ENCODE measurements at regions not wholly inside any gene's neighbourhood (a gene's known extent, or its start where the extent isn't known, plus 50 kb on each side); places are given as distances from the start of the nearest gene placed in this dataset.

DNA sequence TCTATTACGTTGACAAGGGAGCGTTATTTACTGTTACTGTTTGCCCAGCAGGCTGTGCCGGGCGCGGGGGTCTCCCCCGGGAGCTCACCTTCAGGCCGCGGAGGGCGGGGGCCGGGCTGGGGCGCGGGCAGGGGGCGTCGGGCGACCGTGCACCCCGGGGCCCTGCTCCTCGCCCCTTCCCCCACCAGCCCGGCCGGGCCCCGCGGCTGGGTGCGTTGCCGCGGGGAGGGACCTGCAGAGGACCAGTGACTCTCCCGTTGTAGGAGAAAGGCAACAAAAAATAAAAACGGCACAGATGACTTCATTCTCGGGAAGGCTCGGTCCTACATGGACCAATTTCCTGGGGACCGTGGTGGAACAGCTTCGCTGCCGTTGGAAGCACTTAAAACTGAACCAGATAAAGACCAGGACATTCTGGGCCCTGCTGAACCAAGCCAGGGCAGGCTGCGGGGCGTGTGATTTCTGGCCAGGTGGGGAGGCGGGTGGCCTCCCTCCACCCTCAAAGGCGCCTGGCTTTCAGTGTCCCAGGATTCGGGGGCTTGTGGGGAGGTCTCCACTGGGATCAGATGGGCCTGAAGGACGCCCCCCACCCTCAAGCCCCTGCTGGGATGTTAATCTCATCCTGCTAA, 57.4 kb downstream of the IGLL1 start:
- peaks cover 42% of the 10 kb centered on the region for H3K27me3 Mint-ChIP-seq
- no peak overlapping the region for H3K27ac Mint-ChIP-seq
- DNase-seq, result no peak
- H3K9me3 Mint-ChIP-seq, result no peaks in the 10 kb centered on the region
- peaks cover 2% of the 10 kb centered on the region for H3K4me1 Mint-ChIP-seq
- no peak overlapping the region for H3K4me3 Mint-ChIP-seq
- H3K36me3 Mint-ChIP-seq, result no peaks in the 10 kb centered on the region

DNA sequence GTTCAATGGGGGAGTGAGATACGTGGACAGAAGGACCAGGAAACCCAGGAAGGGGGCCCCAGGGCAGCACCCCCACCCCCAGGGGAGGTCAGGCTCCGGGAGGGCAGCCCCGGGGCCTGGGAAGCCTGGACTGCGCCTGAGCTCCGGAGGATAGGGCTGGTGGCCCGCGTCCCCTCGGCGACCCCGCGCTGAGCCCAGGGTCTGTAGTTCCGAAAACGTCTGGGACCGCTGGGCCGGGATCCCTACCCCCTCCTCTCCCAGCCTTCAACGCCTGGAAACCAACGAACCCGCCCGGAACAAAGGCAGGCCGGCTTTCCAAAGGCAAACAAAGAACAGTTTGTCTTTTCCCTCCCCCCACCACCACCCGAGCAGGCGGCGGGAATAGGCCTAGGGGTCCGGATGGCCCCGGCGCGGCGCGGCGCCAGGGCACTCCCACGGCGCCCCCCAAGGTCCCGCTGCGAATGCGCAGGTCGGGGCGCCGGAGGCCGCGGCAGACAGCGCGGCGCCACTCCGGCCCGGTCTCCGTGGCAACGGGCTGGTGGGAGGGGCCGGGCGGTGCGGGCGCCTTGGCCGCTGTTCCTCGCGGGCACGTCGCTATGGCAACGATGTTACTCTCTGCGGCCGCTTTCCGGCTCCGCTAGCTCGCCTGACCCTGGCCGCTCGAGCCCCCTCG, 58.5 kb downstream of the IGLL1 start:
- peaks cover 42% of the 10 kb centered on the region for H3K27me3 Mint-ChIP-seq
- H3K4me3 Mint-ChIP-seq, result peak overlapping the region; percentile 32
- DNase-seq, result peak; percentile 84
- no peaks in the 10 kb centered on the region for H3K9me3 Mint-ChIP-seq
- H3K4me1 Mint-ChIP-seq, result peaks cover 2% of the 10 kb centered on the region
- H3K27ac Mint-ChIP-seq, result no peak overlapping the region
- H3K36me3 Mint-ChIP-seq, result no peaks in the 10 kb centered on the region

DNA sequence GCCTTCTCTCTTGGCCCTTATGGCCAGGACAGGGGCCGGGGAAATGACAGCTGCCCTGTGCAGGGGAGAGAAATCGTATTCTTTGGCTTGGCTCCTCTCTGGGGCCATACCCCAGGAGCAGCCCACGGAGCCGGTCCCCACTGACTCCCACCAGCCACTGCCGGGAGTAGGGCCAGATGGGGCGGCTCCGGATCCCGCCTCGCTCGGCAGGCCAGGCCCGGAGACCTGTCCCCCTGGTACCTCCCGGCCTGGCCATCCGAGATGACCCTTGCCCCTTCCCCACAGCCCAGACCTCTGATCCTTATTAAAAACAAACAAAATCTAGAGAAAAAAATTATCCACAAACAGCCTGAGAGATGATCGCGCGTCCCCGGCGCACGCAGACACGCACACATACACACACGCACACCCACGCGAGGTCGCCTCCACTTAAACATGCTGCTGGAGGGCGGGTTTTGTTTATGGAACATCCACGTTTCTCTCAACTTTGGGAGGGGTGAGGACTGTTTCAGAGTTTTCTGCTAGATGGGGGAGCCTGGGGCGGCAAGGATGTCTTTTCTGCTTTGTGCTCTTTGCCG, 59.1 kb downstream of the IGLL1 start:
- peak overlapping the region; percentile 32 for H3K4me3 Mint-ChIP-seq
- no peak overlapping the region for H3K27ac Mint-ChIP-seq

DNA sequence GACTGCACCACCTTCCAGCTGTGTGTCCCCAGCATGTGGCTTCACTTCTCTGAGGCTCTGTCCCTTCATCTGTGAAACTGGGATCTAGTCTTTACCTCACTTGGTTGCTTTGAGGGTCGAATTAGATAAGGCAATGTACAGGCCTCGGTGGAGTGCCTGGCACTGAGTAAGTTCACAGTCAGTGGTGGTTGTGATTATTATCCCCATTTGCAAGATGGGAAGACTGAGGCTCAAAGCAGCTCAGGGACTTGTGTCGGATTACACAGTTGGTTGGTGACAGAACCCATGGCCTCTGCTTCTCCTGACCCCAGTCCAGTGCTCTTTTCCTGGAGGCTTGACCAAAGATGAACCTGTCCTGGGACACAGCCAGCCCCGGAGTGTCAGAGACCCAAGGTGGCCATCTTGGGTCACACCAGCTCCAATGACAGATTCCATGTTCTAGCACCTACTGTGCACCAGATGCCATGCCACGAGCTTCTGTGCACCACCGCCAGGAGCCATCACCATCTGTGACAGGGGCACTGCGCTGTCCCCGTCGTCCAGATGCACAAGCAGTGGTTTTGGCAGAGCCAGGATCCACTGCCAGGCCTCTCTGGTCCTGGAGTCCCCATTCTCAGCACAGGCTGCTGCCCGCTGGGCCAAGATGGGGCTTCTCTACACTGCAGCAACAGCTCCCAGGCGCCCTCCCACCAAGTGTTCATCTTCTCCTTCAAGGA, 60.5 kb downstream of the IGLL1 start:
- Mint-ChIP-seq H3K36me3 (no peaks in the 10 kb centered on the region), H3K4me1 (peaks cover 2% of the 10 kb centered on the region), H3K27me3 (peaks cover 42% of the 10 kb centered on the region), H3K4me3 (no peak overlapping the region), H3K9me3 (no peaks in the 10 kb centered on the region), H3K27ac (no peak overlapping the region)
- no peak for DNase-seq

More for the DNA sequence above, 59.1 kb downstream of the IGLL1 start:
- Mint-ChIP-seq H3K4me1 (peaks cover 2% of the 10 kb centered on the region), H3K27me3 (peaks cover 42% of the 10 kb centered on the region), H3K9me3 (no peaks in the 10 kb centered on the region), H3K36me3 (no peaks in the 10 kb centered on the region)
- no peak for DNase-seq

DNA sequence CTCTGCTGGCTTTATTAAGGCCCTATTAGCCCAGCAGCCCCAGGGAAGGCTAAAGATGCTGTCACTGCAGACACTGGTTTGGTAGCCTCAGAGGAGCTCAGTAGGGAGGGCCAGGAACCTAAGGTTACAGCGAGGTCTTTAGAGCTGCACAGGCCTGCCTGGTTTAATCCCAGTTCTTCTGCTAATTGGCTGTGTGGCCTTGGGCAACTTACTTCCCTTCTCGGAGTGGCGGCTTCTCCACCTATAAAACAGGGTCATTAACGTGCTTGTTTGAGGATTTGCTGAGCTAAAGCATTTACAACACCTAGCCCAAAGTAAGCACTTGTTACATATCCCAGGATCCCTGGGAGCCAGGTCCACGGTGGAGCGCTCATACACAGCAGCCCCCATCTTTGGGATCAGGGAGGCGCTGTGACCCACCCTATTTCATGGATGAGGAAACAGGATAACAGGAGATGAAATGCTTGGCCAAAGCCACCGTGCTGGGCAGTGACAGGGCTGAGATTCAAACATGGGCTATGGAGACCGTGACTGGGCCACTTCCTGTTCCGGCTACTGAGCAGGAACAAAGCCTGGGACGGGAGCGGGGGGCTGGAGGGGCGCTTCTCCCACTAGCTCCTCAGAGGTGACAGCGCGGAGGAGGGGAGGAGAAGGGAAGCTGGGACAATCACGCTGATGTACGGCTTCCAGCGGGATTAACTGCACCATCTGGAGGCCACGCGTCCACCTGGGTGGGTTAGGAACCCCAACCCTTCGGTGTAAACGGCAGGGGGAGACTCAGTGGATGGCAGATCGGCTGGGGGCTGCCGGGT, 61.5 kb downstream of the IGLL1 start:
- Mint-ChIP-seq H3K4me1 (peaks cover 2% of the 10 kb centered on the region), H3K4me3 (no peak overlapping the region), H3K27me3 (peaks cover 37% of the 10 kb centered on the region), H3K9me3 (no peaks in the 10 kb centered on the region), H3K27ac (no peak overlapping the region), H3K36me3 (no peaks in the 10 kb centered on the region)
- no peak for DNase-seq

DNA sequence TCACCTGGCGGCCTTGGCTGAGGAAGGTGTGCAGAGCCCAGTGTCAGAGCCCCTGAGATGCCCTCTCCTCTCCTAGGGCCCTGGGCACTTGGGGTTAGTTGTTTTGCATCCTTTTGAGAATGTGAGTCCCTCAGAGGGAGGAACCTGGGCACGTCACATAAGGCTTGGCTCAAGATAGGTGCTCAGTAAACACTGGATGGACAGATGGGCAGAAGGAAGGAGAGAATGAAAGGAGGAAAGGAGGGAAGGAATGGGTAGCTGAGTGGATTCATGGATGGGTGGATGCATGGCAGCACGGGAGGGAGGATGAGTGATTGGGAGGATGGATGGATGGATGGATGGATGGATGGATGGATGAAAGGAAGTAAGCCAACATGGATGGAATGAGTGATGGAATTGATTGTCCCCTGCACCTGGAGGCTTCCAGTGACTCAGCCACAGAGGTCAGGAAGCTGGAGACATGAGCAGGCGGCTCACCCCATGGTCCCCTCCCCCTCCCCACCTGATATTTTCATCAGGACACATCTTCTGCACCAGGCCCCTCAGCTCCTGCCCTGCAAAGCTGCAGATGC, 62.2 kb downstream of the IGLL1 start:
- Mint-ChIP-seq H3K4me3 (no peak overlapping the region), H3K27me3 (peaks cover 30% of the 10 kb centered on the region)

DNA sequence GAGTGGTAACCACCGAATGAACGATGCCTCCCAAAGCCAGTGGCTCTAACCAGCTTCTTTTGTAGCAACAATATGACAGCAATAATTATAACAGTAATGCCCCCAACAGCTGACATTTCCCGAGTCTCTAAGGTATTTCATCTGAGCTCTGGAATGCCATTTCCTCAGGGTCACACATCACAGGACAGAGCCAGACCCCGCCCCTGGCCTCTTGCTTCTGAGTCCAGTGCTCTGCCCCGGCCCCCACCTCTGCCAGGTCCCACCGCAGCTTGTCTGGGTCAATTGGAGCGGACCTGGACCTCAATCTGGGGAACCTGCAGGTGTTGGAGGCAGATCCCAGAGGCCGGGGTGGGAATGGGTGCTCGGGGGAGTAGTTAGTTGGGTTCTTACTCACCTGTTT, 63.8 kb downstream of the IGLL1 start:
- no peaks in the 10 kb centered on the region for H3K36me3 Mint-ChIP-seq
- H3K4me3 Mint-ChIP-seq, result no peak overlapping the region
- H3K27me3 Mint-ChIP-seq, result peaks cover 21% of the 10 kb centered on the region
- H3K9me3 Mint-ChIP-seq, result no peaks in the 10 kb centered on the region
- no peak overlapping the region for H3K27ac Mint-ChIP-seq
- H3K4me1 Mint-ChIP-seq, result peaks cover 2% of the 10 kb centered on the region
- DNase-seq, result no peak

More for the DNA sequence above, 62.2 kb downstream of the IGLL1 start:
- Mint-ChIP-seq H3K36me3 (no peaks in the 10 kb centered on the region), H3K9me3 (no peaks in the 10 kb centered on the region), H3K27ac (no peak overlapping the region), H3K4me1 (peaks cover 2% of the 10 kb centered on the region)
- DNase-seq, result no peak

DNA sequence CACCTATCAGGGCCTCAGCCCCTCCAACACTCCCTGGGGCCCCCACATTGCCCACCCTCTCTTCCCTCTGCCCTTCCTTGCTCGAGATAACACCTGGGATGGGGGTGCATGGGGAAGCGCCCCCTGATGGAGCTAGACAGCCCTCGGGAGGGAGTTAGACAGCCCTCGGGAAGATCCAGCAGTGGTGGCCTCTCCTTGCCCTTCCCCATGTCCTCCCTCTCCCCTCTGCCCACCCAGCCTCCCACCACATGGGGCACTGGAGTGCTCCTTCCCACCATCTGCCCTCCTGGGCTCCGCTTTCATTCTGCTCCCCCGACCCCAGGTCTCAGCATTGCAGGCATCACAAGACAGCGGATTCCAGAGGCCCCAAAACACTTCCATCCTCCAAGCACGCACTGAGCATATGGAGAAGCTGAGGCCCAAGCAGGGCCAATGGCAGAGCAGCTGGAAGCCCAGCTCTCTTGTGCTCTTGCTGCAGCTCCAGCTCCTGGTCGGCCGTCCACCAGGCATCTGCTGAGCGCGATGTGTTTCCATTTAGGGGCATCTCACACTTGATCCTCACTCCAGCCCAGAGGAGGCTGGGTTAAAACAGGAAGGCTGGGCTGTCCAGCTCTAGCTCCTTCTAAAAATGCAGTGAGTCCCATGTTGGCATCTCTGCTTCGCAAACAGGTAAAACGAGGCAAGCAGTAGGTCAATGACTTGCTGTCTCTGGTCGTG, 65.6 kb downstream of the IGLL1 start:
- no peak overlapping the region for H3K4me3 Mint-ChIP-seq
- H3K27me3 Mint-ChIP-seq, result peaks cover 6% of the 10 kb centered on the region
- no peaks in the 10 kb centered on the region for H3K4me1 Mint-ChIP-seq
- DNase-seq, result no peak
- no peak overlapping the region for H3K27ac Mint-ChIP-seq
- H3K9me3 Mint-ChIP-seq, result no peaks in the 10 kb centered on the region
- H3K36me3 Mint-ChIP-seq, result no peaks in the 10 kb centered on the region

DNA sequence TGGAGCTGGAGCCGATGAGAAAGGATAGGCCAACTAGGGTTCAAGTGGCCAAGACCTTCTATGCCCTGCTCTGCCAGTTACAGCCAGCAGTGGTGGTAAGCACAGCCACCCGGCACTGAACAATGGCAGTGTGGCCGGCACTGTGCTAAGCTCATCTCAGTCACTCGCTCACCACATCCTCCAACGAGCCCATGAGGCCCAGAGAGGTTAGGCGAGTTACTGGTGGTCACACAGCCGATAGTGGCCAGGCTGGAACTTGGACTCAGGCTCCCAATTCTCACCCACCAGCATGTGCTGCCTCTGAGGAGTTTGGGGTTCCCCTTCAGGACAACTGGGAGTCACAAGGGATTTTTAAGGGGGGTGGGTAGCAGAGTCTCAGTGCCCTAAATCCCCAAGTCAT, 66.4 kb downstream of the IGLL1 start:
- no peak for DNase-seq
- H3K4me1 Mint-ChIP-seq, result no peaks in the 10 kb centered on the region
- H3K27me3 Mint-ChIP-seq, result peaks cover 3% of the 10 kb centered on the region
- no peak overlapping the region for H3K4me3 Mint-ChIP-seq
- no peaks in the 10 kb centered on the region for H3K9me3 Mint-ChIP-seq
- no peak overlapping the region for H3K27ac Mint-ChIP-seq
- H3K36me3 Mint-ChIP-seq, result no peaks in the 10 kb centered on the region

DNA sequence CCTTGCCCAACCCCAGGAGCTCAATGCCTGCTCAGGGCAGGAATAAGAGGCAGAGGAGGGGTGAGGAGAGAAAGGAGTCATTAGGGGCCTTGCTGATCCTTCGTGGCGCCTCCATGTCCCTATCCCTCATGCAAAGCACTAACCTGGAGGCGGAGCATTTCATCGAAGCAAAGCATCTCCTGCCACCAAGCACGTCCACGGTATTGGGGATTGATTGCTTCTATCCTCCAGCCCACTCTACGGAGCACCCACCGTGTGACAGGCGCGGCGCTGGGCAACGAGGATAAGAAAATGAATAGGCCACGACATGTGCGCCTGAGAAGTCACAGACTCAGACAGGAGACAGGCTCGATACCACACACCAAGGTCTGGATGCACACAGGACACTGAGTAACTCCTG, 67.0 kb downstream of the IGLL1 start:
- DNase-seq, result no peak
- Mint-ChIP-seq H3K4me1 (no peaks in the 10 kb centered on the region), H3K36me3 (no peaks in the 10 kb centered on the region), H3K4me3 (no peak overlapping the region), H3K27me3 (no peaks in the 10 kb centered on the region), H3K27ac (no peak overlapping the region), H3K9me3 (no peaks in the 10 kb centered on the region)

DNA sequence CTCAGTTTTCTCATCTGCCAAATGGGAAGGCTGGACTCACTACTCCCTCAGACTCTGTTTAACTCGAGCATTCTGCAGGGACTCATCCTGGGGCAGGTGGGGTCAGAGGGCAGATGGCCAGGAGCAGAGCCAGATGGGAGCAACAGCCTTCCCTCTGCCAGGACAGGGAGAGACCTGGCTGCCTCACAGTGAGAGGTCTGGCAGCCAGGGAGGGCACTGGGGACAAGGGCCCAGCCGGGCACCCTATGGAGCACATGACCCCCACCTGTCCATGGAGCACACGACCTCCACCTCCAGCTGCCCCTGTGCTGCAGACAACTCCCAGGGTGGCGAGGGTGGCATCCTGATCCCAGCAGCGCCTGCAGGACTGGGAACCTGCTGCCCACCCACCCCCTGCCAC, 67.4 kb downstream of the IGLL1 start:
- Mint-ChIP-seq H3K36me3 (no peaks in the 10 kb centered on the region), H3K9me3 (no peaks in the 10 kb centered on the region), H3K4me1 (no peaks in the 10 kb centered on the region), H3K27me3 (no peaks in the 10 kb centered on the region), H3K4me3 (no peak overlapping the region), H3K27ac (no peak overlapping the region)
- no peak for DNase-seq

DNA sequence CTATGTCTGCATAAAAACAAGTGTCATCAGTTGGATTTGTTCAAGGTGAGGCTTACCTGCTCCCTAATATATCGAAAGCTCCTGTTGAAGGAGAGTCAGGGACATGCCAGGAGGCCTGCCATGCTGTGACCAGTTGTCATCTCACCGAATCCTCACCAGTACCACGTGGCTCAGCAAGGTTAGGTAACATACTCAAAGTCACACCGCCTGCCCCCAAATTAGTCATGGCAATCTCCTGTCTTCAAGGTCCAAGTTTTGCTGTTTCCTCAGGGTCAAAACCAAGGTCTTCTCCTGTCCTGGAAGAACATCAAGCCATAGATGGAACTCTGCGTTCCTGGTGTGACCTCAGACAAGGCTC, 67.8 kb downstream of the IGLL1 start:
- H3K4me1 Mint-ChIP-seq, result no peaks in the 10 kb centered on the region
- H3K27me3 Mint-ChIP-seq, result no peaks in the 10 kb centered on the region

DNA sequence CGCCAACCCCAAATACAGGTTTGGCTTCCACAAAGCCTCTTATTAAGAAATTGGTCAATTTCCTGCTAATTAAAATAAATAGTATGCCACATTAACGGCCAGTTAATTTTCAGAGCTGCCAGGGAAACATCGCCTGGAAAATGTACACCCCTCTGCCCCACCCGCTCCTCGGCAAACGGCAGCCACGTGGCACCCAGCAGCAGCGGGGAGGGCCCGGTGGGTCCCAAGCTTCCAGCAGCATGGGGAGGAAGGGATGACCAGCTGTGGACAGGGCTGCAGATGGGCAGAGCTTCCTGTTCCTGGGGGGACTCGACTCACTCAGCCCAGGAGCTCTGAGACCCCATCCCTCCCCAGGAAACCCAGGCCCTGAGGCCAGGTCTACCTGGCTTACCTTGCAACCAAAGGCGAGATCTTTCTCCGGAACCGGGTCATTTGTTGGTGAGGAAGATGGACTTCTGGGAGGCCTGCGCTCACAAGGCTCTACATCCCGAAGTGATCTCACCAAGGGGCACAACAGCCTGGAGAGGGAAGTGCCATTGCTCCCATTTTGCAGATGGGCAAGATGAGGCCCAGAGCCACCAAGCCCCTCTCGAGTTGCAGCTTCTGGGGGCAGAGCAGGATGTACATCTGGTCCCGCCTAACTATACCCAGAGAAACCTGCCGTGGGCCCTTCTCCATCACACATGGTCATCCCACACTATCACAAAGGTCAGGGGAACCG, 68.3 kb downstream of the IGLL1 start:
- Mint-ChIP-seq H3K27me3 (no peaks in the 10 kb centered on the region), H3K9me3 (no peaks in the 10 kb centered on the region), H3K4me3 (no peak overlapping the region), H3K4me1 (no peaks in the 10 kb centered on the region), H3K36me3 (no peaks in the 10 kb centered on the region), H3K27ac (no peak overlapping the region)
- no peak for DNase-seq

More for the DNA sequence above, 67.8 kb downstream of the IGLL1 start:
- Mint-ChIP-seq H3K9me3 (no peaks in the 10 kb centered on the region), H3K4me3 (no peak overlapping the region), H3K27ac (no peak overlapping the region), H3K36me3 (no peaks in the 10 kb centered on the region)
- DNase-seq, result no peak

Measured in activated naive CD8-positive, alpha-beta T cell treated with anti-CD3 and anti-CD28 coated beads for 36 hours (primary cell).